HEK293 (cell line): ENCODE measurements at regions not wholly inside any gene's neighbourhood (a gene's known extent, or its start where the extent isn't known, plus 50 kb on each side); places are given as distances from the start of the nearest gene placed in this dataset.

Experiments
- CTCF ChIA-PET: fragments of 350-600 bp; formaldehyde crosslinking; extraction: SDS; loops from one replicate; lab custom pipeline; 2021; ENCODE audit warnings: antibody characterized with exemption; lab: Yijun Ruan, JAX
- POLR2A ChIA-PET: fragments of 300-600 bp; formaldehyde crosslinking; extraction: SDS; loops from one replicate; lab custom pipeline; 2020; ENCODE audit warnings: antibody characterized with exemption, inconsistent platforms; lab: Yijun Ruan, JAX
- H3K27ac ChIP-seq: fragments of 200-500 bp; sonication (Bioruptor generic); 2 replicates; pipeline ENCODE4 v1.5.1; 2014; ENCODE audit warnings: low read depth, low read length, control low read depth, inconsistent platforms; ENCODE audit errors: extremely low read depth
- H3K36me3 ChIP-seq, 2 experiments: fragments of 200-500 bp in 1 of 2; sonication (Bioruptor generic) in 1 of 2; 1 replicate in 1 of 2; 2 replicates in 1 of 2; pipeline ENCODE4 v1.5.1; 2014 to 2017; ENCODE audit warnings: inconsistent platforms in 2 of 2, low read length in 2 of 2; ENCODE audit not compliant: control insufficient read depth in 2 of 2, insufficient read depth in 1 of 2
- H3K4me1 ChIP-seq: fragments of 200-500 bp; sonication (Bioruptor generic); 2 replicates; pipeline ENCODE4 v1.5.1; 2014; ENCODE audit warnings: mild to moderate bottlenecking, low read length, inconsistent platforms; ENCODE audit not compliant: control insufficient read depth, insufficient read depth
- H3K4me3 ChIP-seq: 2 replicates; pipeline ENCODE4 v1.5.1; 2011; ENCODE audit warnings: low read depth, mild to moderate bottlenecking, control low read depth, low read length, moderate library complexity
- H3K9me3 ChIP-seq: fragments of 200-500 bp; sonication (Bioruptor generic); 2 replicates; pipeline ENCODE4 v1.5.1; 2014; ENCODE audit warnings: low read depth, low read length, inconsistent platforms; ENCODE audit not compliant: control insufficient read depth, insufficient read depth
- BCL6B ChIP-seq: fragments of 450-650 bp; formaldehyde crosslinking; IDR thresholded peaks from 2 replicates; pipeline ENCODE4 v1.5.1; 2017; ENCODE audit warnings: missing biosample characterization, missing genetic modification characterization
- GLI2 ChIP-seq: fragments of 450-650 bp; formaldehyde crosslinking; IDR thresholded peaks from 2 replicates; pipeline ENCODE4; 2017; ENCODE audit warnings: missing biosample characterization, missing genetic modification characterization, low read depth, borderline replicate concordance
- GLIS2 ChIP-seq: fragments of 450-650 bp; formaldehyde crosslinking; IDR thresholded peaks from 2 replicates; pipeline ENCODE4 v1.5.1; 2016; ENCODE audit warnings: missing biosample characterization, missing genetic modification characterization
- MYNN ChIP-seq: fragments of 450-650 bp; formaldehyde crosslinking; IDR thresholded peaks from 2 replicates; pipeline ENCODE4 v1.5.1; 2016; ENCODE audit warnings: missing biosample characterization, missing genetic modification characterization, borderline replicate concordance
- PRDM10 ChIP-seq: fragments of 450-650 bp; formaldehyde crosslinking; IDR thresholded peaks from 2 replicates; pipeline ENCODE4 v1.5.1; 2016; ENCODE audit warnings: missing biosample characterization, missing genetic modification characterization
- RBAK ChIP-seq: fragments of 450-650 bp; formaldehyde crosslinking; IDR thresholded peaks from 2 replicates; pipeline ENCODE4 v1.5.1; 2016; ENCODE audit warnings: missing biosample characterization, missing genetic modification characterization
- ZBTB48 ChIP-seq: fragments of 450-650 bp; formaldehyde crosslinking; IDR thresholded peaks from 2 replicates; pipeline ENCODE4 v1.5.1; 2016; ENCODE audit warnings: missing biosample characterization, missing genetic modification characterization
- ZFP41 ChIP-seq: fragments of 450-650 bp; formaldehyde crosslinking; IDR thresholded peaks from 2 replicates; pipeline ENCODE4 v1.5.1; 2016; ENCODE audit warnings: missing biosample characterization, missing genetic modification characterization, borderline replicate concordance
- ZNF133 ChIP-seq: fragments of 450-650 bp; formaldehyde crosslinking; IDR thresholded peaks from 2 replicates; pipeline ENCODE4 v1.5.1; 2016; ENCODE audit warnings: missing biosample characterization, missing genetic modification characterization
- ZNF184 ChIP-seq: fragments of 450-650 bp; IDR thresholded peaks from 2 replicates; pipeline ENCODE4 v1.5.1; 2018; ENCODE audit warnings: missing biosample characterization, mild to moderate bottlenecking, missing genetic modification characterization
- ZNF223 ChIP-seq: fragments of 450-650 bp; formaldehyde crosslinking; IDR thresholded peaks from 2 replicates; pipeline ENCODE4 v1.5.1; 2016; ENCODE audit warnings: missing biosample characterization, missing genetic modification characterization
- ZNF239 ChIP-seq: fragments of 450-650 bp; formaldehyde crosslinking; IDR thresholded peaks from 2 replicates; pipeline ENCODE4 v1.5.1; 2016; ENCODE audit warnings: missing biosample characterization, missing genetic modification characterization
- ZNF341 ChIP-seq: fragments of 450-650 bp; formaldehyde crosslinking; IDR thresholded peaks from 2 replicates; pipeline ENCODE4; 2016; ENCODE audit warnings: low read depth, missing biosample characterization, missing genetic modification characterization
- ZNF354C ChIP-seq: fragments of 450-650 bp; formaldehyde crosslinking; IDR thresholded peaks from 2 replicates; pipeline ENCODE4 v1.5.1; 2016; ENCODE audit warnings: missing biosample characterization, missing genetic modification characterization, low read depth, borderline replicate concordance
- ZNF501 ChIP-seq: fragments of 450-650 bp; formaldehyde crosslinking; IDR thresholded peaks from 2 replicates; pipeline ENCODE4 v1.5.1; 2016; ENCODE audit warnings: missing biosample characterization, missing genetic modification characterization
- ZNF544 ChIP-seq: fragments of 450-650 bp; formaldehyde crosslinking; IDR thresholded peaks from 2 replicates; pipeline ENCODE4 v1.5.0; 2017; ENCODE audit warnings: missing biosample characterization, missing genetic modification characterization
- ZNF560 ChIP-seq: fragments of 450-650 bp; formaldehyde crosslinking; IDR thresholded peaks from 2 replicates; pipeline ENCODE4 v1.5.1; 2017; ENCODE audit warnings: missing biosample characterization, missing genetic modification characterization, borderline replicate concordance
- ZNF677 ChIP-seq: fragments of 450-650 bp; IDR thresholded peaks from 2 replicates; pipeline ENCODE4 v1.5.0; 2018; ENCODE audit warnings: missing biosample characterization, mild to moderate bottlenecking, missing genetic modification characterization, moderate library complexity
- ZNF707 ChIP-seq: fragments of 450-650 bp; formaldehyde crosslinking; IDR thresholded peaks from 2 replicates; pipeline ENCODE4 v1.5.1; 2016; ENCODE audit warnings: missing biosample characterization, missing genetic modification characterization
- ZNF768 ChIP-seq: fragments of 450-650 bp; formaldehyde crosslinking; IDR thresholded peaks from 2 replicates; pipeline ENCODE4 v1.5.1; 2018; ENCODE audit warnings: missing biosample characterization, mild to moderate bottlenecking, missing genetic modification characterization
- ZNF837 ChIP-seq: fragments of 450-650 bp; formaldehyde crosslinking; IDR thresholded peaks from 2 replicates; pipeline ENCODE4 v1.5.1; 2016; ENCODE audit warnings: missing biosample characterization, missing genetic modification characterization
- ZNF843 ChIP-seq: fragments of 450-650 bp; formaldehyde crosslinking; IDR thresholded peaks from 2 replicates; pipeline ENCODE4 v1.5.1; 2016; ENCODE audit warnings: missing biosample characterization, missing genetic modification characterization
- TF ChIP-seq, protein P1 (sequence below): fragments of 450-650 bp; formaldehyde crosslinking; IDR thresholded peaks from 2 replicates; pipeline ENCODE4 v1.5.1; 2016; ENCODE audit warnings: missing biosample characterization, missing genetic modification characterization

DNA sequence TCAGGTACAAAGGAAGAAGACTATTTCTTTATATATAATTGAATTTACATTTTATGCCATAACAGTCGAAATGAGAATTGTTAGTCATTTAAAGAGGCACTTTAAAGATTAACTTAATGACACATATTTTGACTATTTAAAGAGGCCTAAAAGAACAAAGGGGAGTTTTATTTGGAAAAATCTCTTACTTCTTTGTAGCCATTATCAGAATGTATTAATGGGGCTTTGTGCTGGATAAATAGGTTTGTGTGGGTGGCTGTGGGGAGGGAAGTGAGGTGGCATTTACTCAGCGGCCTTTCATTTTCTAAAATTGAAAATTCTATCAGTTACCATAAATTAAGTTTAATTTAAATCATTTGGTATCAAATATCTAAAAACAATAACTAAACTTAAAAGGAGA lies 462.2 kb upstream of the CXADR start (continued):
- TF ChIP-seq, protein P1, sequence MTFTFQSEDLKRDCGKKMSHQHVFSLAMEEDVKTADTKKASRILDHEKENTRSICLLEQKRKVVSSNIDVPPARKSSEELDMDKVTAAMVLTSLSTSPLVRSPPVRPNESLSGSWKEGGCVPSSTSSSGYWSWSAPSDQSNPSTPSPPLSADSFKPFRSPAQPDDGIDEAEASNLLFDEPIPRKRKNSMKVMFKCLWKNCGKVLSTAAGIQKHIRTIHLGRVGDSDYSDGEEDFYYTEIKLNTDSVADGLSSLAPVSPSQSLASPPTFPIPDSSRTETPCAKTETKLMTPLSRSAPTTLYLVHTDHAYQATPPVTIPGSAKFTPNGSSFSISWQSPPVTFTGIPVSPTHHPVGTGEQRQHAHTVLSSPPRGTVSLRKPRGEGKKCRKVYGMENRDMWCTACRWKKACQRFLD (tag by site-specific recombination), result no peak

DNA sequence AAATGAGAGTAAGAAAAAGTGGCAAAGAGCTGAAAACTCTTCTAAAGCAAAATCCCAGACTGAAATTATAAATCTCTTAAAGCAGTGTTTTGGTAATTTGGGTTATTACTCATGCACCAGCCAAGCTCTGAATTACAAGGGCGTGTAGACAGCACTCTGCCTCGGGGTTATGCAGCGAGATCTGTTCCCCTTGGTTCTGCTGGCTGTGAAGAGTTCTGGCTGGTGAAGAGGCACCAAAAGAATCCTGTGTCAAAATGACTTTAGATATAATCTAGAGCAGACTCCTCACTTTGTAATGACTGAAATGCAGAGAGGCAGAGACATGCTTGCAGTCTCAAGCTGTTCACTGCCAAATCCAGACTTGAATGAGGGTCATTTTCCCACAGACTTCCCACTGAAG lies 461.8 kb upstream of the CXADR start:
- CTCF ChIA-PET, result no interaction called here

DNA sequence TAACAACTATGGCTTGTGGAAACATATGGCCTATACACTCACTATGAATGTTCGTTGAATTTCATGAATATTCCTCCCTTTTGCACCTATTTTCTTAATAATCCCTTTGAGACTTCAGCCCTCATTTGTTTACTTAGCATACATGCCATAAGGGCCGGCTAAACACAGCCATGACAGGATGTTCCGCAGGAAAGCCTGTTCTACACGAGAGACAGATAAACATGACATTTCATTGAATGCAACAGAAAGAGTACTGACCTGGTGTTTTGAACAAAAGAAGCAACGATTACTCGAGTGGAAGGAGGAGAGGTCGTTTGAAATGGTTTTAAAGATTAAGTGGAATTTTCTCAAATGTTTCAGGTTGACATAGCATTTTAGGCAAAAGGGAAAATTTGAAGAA lies 459.5 kb upstream of the CXADR start:
- Histone ChIP-seq H3K9me3 (no peaks in the 10 kb centered on the region), H3K4me3 (no peak overlapping the region), H3K4me1 (no peaks in the 10 kb centered on the region), H3K27ac (no peak overlapping the region), H3K36me3 (no peaks in the 10 kb centered on the region)
- CTCF ChIA-PET, result no interaction called here
- TF ChIP-seq ZNF677 (tag by site-specific recombination) (no peak), BCL6B (tag by site-specific recombination) (no peak), ZNF768 (tag by site-specific recombination) (no peak), ZNF837 (tag by site-specific recombination) (no peak), ZNF133 (no peak), ZNF184 (tag by site-specific recombination) (no peak), RBAK (no peak), ZNF544 (no peak)
- POLR2A ChIA-PET, result no interaction called here

More for the DNA sequence above, 461.8 kb upstream of the CXADR start:
- Histone ChIP-seq H3K4me3 (no peak overlapping the region), H3K9me3 (no peaks in the 10 kb centered on the region), H3K36me3 (no peaks in the 10 kb centered on the region), H3K27ac (no peak overlapping the region), H3K4me1 (no peaks in the 10 kb centered on the region)
- POLR2A ChIA-PET, result no interaction called here
- TF ChIP-seq ZNF843 (tag by site-specific recombination) (no peak), ZNF354C (tag by site-specific recombination) (no peak), ZFP41 (tag by site-specific recombination) (no peak), MYNN (tag by site-specific recombination) (no peak)

- Histone ChIP-seq H3K4me1 (no peaks in the 10 kb centered on the region), H3K27ac (no peak overlapping the region), H3K36me3 (no peaks in the 10 kb centered on the region), H3K4me3 (no peak overlapping the region), H3K9me3 (no peaks in the 10 kb centered on the region)
- ChIA-PET CTCF (interaction anchor here (0.5 kb wide), 1 partner anchor 117 kb away, joined by 3 read pairs; no protein-coding TSS in a partner anchor), POLR2A (no interaction called here)
- no peak for TF ChIP-seq ZNF501 (tag by site-specific recombination)
- TF ChIP-seq ZNF341 (tag by site-specific recombination), result no peak
- TF ChIP-seq ZNF707 (tag by site-specific recombination), result no peak
- TF ChIP-seq PRDM10, result no peak
- TF ChIP-seq ZNF223 (tag by site-specific recombination), result no peak
- no peak for TF ChIP-seq GLI2 (tag by site-specific recombination)
- TF ChIP-seq GLIS2 (tag by site-specific recombination), result no peak
- no peak for TF ChIP-seq ZNF239 (tag by site-specific recombination)
- no peak for TF ChIP-seq ZBTB48
- no peak for TF ChIP-seq ZNF560 (tag by site-specific recombination)
Observed at GRCh38 chr21:17059936-17060335, 452.9 kb upstream of the CXADR start.
